ENCODE measurements at regions not wholly inside any gene's neighbourhood (a gene's known extent, or its start where the extent isn't known, plus 50 kb on each side); places are given as distances from the start of the nearest gene placed in this dataset.

GRCh38 chr10:31100115-31100601 lies 68.5 kb upstream of the ZNF438 start:
- Histone ChIP-seq H3K4me1 (no peaks in the 10 kb centered on the region), H3K9ac (no peak overlapping the region), H3K9me3 (no peaks in the 10 kb centered on the region), H3K4me2 (no peak overlapping the region), H3K36me3 (no peaks in the 10 kb centered on the region), H3K4me3 (no peak overlapping the region), H3K27me3 (no peaks in the 10 kb centered on the region), H4K20me1 (no peaks in the 10 kb centered on the region), H3K27ac (no peak overlapping the region)
- no peak for TF ChIP-seq Cebpa-rat (IDR thresholded peaks at IDR 0.05)

- no peaks in the 10 kb centered on the region for H3K27me3 ChIP-seq
Observed at GRCh38 chr10:31100662-31101061, 69.0 kb upstream of the ZNF438 start.

GRCh38 chr10:31101123-31101522 lies 69.5 kb upstream of the ZNF438 start:
- Histone ChIP-seq H3K4me2 (no peak overlapping the region), H3K4me3 (no peak overlapping the region)
- TF ChIP-seq Cebpa-rat (IDR thresholded peaks at IDR 0.05), result no peak

More at GRCh38 chr10:31100662-31101061, 69.0 kb upstream of the ZNF438 start:
- Histone ChIP-seq H4K20me1 (no peaks in the 10 kb centered on the region), H3K9ac (no peak overlapping the region), H3K27ac (no peak overlapping the region), H3K4me2 (no peak overlapping the region), H3K4me3 (no peak overlapping the region), H3K4me1 (no peaks in the 10 kb centered on the region), H3K9me3 (no peaks in the 10 kb centered on the region), H3K36me3 (no peaks in the 10 kb centered on the region)
- no peak for TF ChIP-seq Cebpa-rat (IDR thresholded peaks at IDR 0.05)

GRCh38 chr10:31102421-31102820 lies 70.8 kb upstream of the ZNF438 start:
- Histone ChIP-seq H3K36me3 (no peaks in the 10 kb centered on the region), H3K4me1 (no peaks in the 10 kb centered on the region), H3K27me3 (no peaks in the 10 kb centered on the region), H3K9me3 (no peaks in the 10 kb centered on the region), H4K20me1 (no peaks in the 10 kb centered on the region), H3K4me2 (no peak overlapping the region), H3K9ac (no peak overlapping the region), H3K27ac (no peak overlapping the region), H3K4me3 (no peak overlapping the region)
- no peak for TF ChIP-seq Cebpa-rat (IDR thresholded peaks at IDR 0.05)

More at GRCh38 chr10:31101123-31101522, 69.5 kb upstream of the ZNF438 start:
- Histone ChIP-seq H3K9me3 (no peaks in the 10 kb centered on the region), H3K36me3 (no peaks in the 10 kb centered on the region), H3K9ac (no peak overlapping the region), H3K4me1 (no peaks in the 10 kb centered on the region), H4K20me1 (no peaks in the 10 kb centered on the region), H3K27ac (no peak overlapping the region), H3K27me3 (no peaks in the 10 kb centered on the region)

GRCh38 chr10:31103112-31103511 lies 71.4 kb upstream of the ZNF438 start:
- H4K20me1 ChIP-seq, result no peaks in the 10 kb centered on the region
- no peaks in the 10 kb centered on the region for H3K36me3 ChIP-seq
- no peaks in the 10 kb centered on the region for H3K27me3 ChIP-seq
- TF ChIP-seq Cebpa-rat (IDR thresholded peaks at IDR 0.05), result no peak
- no peak overlapping the region for H3K27ac ChIP-seq
- no peak overlapping the region for H3K9ac ChIP-seq
- no peaks in the 10 kb centered on the region for H3K9me3 ChIP-seq
- no peaks in the 10 kb centered on the region for H3K4me1 ChIP-seq
- H3K4me2 ChIP-seq, result no peak overlapping the region
- H3K4me3 ChIP-seq, result no peak overlapping the region

GRCh38 chr10:31112961-31113360 lies 81.3 kb upstream of the ZNF438 start:
- no peaks in the 10 kb centered on the region for H3K36me3 ChIP-seq

GRCh38 chr10:31116226-31116625 lies 84.6 kb upstream of the ZNF438 start:
- Histone ChIP-seq H3K4me1 (peaks cover 8% of the 10 kb centered on the region; the same call in 1 of the 2 replicates), H3K4me2 (no peak overlapping the region), H4K20me1 (no peaks in the 10 kb centered on the region), H3K36me3 (no peaks in the 10 kb centered on the region), H3K9me3 (peaks cover 13% of the 10 kb centered on the region), H3K4me3 (no peak overlapping the region), H3K27ac (no peak overlapping the region), H3K27me3 (no peaks in the 10 kb centered on the region), H3K9ac (no peak overlapping the region)
- no peak for TF ChIP-seq Cebpa-rat (IDR thresholded peaks at IDR 0.05)

More at GRCh38 chr10:31112961-31113360, 81.3 kb upstream of the ZNF438 start:
- peaks cover 13% of the 10 kb centered on the region for H3K9me3 ChIP-seq
- H3K9ac ChIP-seq, result no peak overlapping the region
- H3K4me2 ChIP-seq, result no peak overlapping the region
- TF ChIP-seq Cebpa-rat (IDR thresholded peaks at IDR 0.05), result no peak
- H3K27ac ChIP-seq, result no peak overlapping the region
- H3K27me3 ChIP-seq, result no peaks in the 10 kb centered on the region
- no peaks in the 10 kb centered on the region for H4K20me1 ChIP-seq
- no peaks in the 10 kb centered on the region for H3K4me1 ChIP-seq
- H3K4me3 ChIP-seq, result no peak overlapping the region

- H3K9ac ChIP-seq, result no peak overlapping the region
- no peaks in the 10 kb centered on the region for H3K36me3 ChIP-seq
- H3K27ac ChIP-seq, result no peak overlapping the region
- no peak overlapping the region for H3K4me2 ChIP-seq
- TF ChIP-seq Cebpa-rat (IDR thresholded peaks at IDR 0.05), result no peak
- peaks cover 8% of the 10 kb centered on the region; the same call in 1 of the 2 replicates for H3K4me1 ChIP-seq
- no peaks in the 10 kb centered on the region for H4K20me1 ChIP-seq
- H3K4me3 ChIP-seq, result no peak overlapping the region
- H3K9me3 ChIP-seq, result 0 out of 2 replicates have a peak, but pooled peaks cover 5% of the 10 kb centered on the region
- H3K27me3 ChIP-seq, result no peaks in the 10 kb centered on the region
Observed at GRCh38 chr10:31118556-31118955, 86.9 kb upstream of the ZNF438 start.

GRCh38 chr10:31120392-31120791 lies 88.7 kb upstream of the ZNF438 start:
- no peak overlapping the region for H3K9ac ChIP-seq
- H3K9me3 ChIP-seq, result no peaks in the 10 kb centered on the region
- no peak for TF ChIP-seq Cebpa-rat (IDR thresholded peaks at IDR 0.05)
- no peak overlapping the region for H3K4me2 ChIP-seq
- no peaks in the 10 kb centered on the region for H3K36me3 ChIP-seq
- no peaks in the 10 kb centered on the region for H4K20me1 ChIP-seq
- H3K27ac ChIP-seq, result no peak overlapping the region
- H3K27me3 ChIP-seq, result no peaks in the 10 kb centered on the region
- H3K4me1 ChIP-seq, result peaks cover 8% of the 10 kb centered on the region; the same call in 1 of the 2 replicates
- H3K4me3 ChIP-seq, result no peak overlapping the region

- Histone ChIP-seq H3K27ac (no peak overlapping the region), H4K20me1 (no peaks in the 10 kb centered on the region), H3K4me3 (no peak overlapping the region), H3K36me3 (no peaks in the 10 kb centered on the region), H3K27me3 (no peaks in the 10 kb centered on the region), H3K4me2 (no peak overlapping the region), H3K9me3 (no peaks in the 10 kb centered on the region), H3K9ac (no peak overlapping the region), H3K4me1 (peaks cover 8% of the 10 kb centered on the region; the same call in 1 of the 2 replicates)
- TF ChIP-seq Cebpa-rat (IDR thresholded peaks at IDR 0.05), result no peak
Observed at GRCh38 chr10:31120961-31121685, 89.5 kb upstream of the ZNF438 start.

Measured in BLaER1 (cell line).